ENCODE measurements at regions not wholly inside any gene's neighbourhood (a gene's known extent, or its start where the extent isn't known, plus 50 kb on each side); places are given as distances from the start of the nearest gene placed in this dataset.

- no peak for DNase-seq (ENCODE audit: low spot score)
These were observed 113.5 kb downstream of the BTG1 start for GRCh38 chr12:92032101-92032500.

- DNase-seq (ENCODE audit: low spot score): no peak
These were observed 115.0 kb downstream of the BTG1 start for GRCh38 chr12:92030618-92031017.

GRCh38 chr12:92029902-92030586 is 115.6 kb downstream of the BTG1 start:
- no peak for DNase-seq (ENCODE audit: low spot score)

GRCh38 chr12:92029136-92029535 is 116.5 kb downstream of the BTG1 start:
- DNase-seq (ENCODE audit: low spot score): no peak

GRCh38 chr12:92028441-92028709 is 117.3 kb downstream of the BTG1 start:
- no peak for DNase-seq (ENCODE audit: low spot score)

- peak; percentile 64 for DNase-seq (ENCODE audit: low spot score)
These were observed 117.8 kb downstream of the BTG1 start for GRCh38 chr12:92027701-92028440.

GRCh38 chr12:92027243-92027642 is 118.4 kb downstream of the BTG1 start:
- no peak for DNase-seq (ENCODE audit: low spot score)

GRCh38 chr12:92025462-92026207 is 120.0 kb downstream of the BTG1 start:
- DNase-seq (ENCODE audit: low spot score): no peak

GRCh38 chr12:92022093-92022492 is 123.6 kb downstream of the BTG1 start:
- no peak for DNase-seq (ENCODE audit: low spot score)

GRCh38 chr12:92021666-92022035 is 124.0 kb downstream of the BTG1 start:
- DNase-seq (ENCODE audit: low spot score): no peak

GRCh38 chr12:92020983-92021665 is 124.5 kb downstream of the BTG1 start:
- no peak for DNase-seq (ENCODE audit: low spot score)

- DNase-seq (ENCODE audit: low spot score): no peak
These were observed 126.0 kb downstream of the BTG1 start for GRCh38 chr12:92019491-92020277.

- DNase-seq (ENCODE audit: low spot score): no peak
These were observed 133.0 kb downstream of the BTG1 start for GRCh38 chr12:92012691-92013090.

- no peak for DNase-seq (ENCODE audit: low spot score)
These were observed 134.6 kb downstream of the BTG1 start for GRCh38 chr12:92010853-92011701.

- no peak for DNase-seq (ENCODE audit: low spot score)
These were observed 135.3 kb downstream of the BTG1 start for GRCh38 chr12:92010368-92010767.

GRCh38 chr12:92008345-92008744 is 137.3 kb downstream of the BTG1 start:
- no peak for DNase-seq (ENCODE audit: low spot score)

GRCh38 chr12:92007787-92008186 is 137.9 kb downstream of the BTG1 start:
- no peak for DNase-seq (ENCODE audit: low spot score)

- no peak for DNase-seq (ENCODE audit: low spot score)
These were observed 141.9 kb downstream of the BTG1 start for GRCh38 chr12:92003701-92004100.

GRCh38 chr12:92002673-92003382 is 142.8 kb downstream of the BTG1 start:
- DNase-seq (ENCODE audit: low spot score): no peak

- DNase-seq (ENCODE audit: low spot score): no peak
These were observed 143.4 kb downstream of the BTG1 start for GRCh38 chr12:92002195-92002649.

Data from putamen (tissue), 1 donor.